ENCODE measurements at regions not wholly inside any gene's neighbourhood (a gene's known extent, or its start where the extent isn't known, plus 50 kb on each side); places are given as distances from the start of the nearest gene placed in this dataset.

DNA sequence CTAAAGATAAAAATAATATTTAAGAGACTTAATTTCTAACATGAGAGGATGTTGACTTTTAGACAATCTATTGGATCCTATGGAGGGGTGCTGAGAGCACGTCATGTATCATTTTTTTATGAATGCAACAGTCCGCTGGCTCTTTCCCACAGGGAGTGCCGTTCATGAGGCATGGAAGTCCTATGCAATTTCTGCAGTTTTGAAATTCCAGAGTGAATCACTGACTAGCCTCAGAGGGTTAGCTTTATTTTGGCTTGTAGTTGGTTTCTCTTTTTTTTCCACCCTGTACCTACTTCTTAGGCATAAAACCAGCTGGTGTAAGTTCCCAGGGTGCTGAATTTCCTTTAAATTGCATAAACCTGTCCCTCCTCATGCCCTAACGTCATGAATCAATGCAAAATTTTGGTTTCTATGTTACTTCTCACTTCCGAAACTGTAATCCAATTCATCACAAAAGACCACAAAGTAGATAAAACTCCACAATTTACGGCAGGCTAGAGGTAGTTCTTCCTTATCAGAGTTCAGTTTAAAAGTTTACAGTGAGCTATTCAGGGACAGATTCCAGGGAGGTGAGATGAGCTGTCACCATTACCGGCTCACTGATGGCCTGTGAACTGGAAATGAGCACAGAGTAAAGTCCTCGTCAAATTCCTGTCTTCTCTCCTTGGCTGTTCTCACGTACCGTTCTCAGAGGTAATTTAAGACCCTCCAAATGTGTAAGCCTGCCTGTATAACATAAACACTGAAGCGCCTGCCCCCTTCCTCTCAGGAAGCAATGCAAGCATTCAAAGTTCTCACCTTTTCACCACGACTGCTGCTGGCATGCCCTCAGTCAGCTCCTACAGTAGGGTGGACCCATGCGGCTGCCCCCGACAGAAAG, 216.6 kb upstream of the SLC10A2 start:
- TF ChIP-seq, protein P1, sequence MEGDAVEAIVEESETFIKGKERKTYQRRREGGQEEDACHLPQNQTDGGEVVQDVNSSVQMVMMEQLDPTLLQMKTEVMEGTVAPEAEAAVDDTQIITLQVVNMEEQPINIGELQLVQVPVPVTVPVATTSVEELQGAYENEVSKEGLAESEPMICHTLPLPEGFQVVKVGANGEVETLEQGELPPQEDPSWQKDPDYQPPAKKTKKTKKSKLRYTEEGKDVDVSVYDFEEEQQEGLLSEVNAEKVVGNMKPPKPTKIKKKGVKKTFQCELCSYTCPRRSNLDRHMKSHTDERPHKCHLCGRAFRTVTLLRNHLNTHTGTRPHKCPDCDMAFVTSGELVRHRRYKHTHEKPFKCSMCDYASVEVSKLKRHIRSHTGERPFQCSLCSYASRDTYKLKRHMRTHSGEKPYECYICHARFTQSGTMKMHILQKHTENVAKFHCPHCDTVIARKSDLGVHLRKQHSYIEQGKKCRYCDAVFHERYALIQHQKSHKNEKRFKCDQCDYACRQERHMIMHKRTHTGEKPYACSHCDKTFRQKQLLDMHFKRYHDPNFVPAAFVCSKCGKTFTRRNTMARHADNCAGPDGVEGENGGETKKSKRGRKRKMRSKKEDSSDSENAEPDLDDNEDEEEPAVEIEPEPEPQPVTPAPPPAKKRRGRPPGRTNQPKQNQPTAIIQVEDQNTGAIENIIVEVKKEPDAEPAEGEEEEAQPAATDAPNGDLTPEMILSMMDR (conservative IDR thresholded peaks at IDR 0.05; ENCODE audit: low read length), result no peak
- no peak for TF ChIP-seq EZH2phosphoT487 (IDR thresholded peaks at IDR 0.05; ENCODE audit: borderline replicate concordance, low read depth, low read length)
- DNase-seq (ENCODE audit: low spot score), result no peak
- Histone ChIP-seq H3K27ac (ENCODE audit: low read depth, low read length, poor library complexity, severe bottlenecking) (no peak overlapping the region), H3K9me3 (ENCODE audit: low read length) (no peaks in the 10 kb centered on the region), H3K79me2 (ENCODE audit: insufficient read depth, low read depth, low read length) (no peaks in the 10 kb centered on the region), H3K4me2 (ENCODE audit: low read length) (no peak overlapping the region), H3K9me2 (ENCODE audit: insufficient read depth, low read length) (no peaks in the 10 kb centered on the region), H3K4me3 (ENCODE audit: low read depth, low read length, poor library complexity, severe bottlenecking) (no peak overlapping the region), H3K4me1 (ENCODE audit: insufficient read depth, low read length, poor library complexity, severe bottlenecking) (no peaks in the 10 kb centered on the region), H2AFZ (ENCODE audit: low read length) (no peak overlapping the region), H3K36me3 (ENCODE audit: insufficient read depth, low read length) (no peaks in the 10 kb centered on the region), H4K20me1 (ENCODE audit: insufficient read depth, low read length) (no peaks in the 10 kb centered on the region)
- intact Hi-C loops (cut with micrococcal nuclease; ENCODE audit: unreplicated experiment), result no loop called here
- POLR2A ChIA-PET, result no interaction called here
- CTCF ChIA-PET (ENCODE audit: unreplicated experiment), result no interaction called here
- no TSS peak for BruUV-seq (replicated peaks)

DNA sequence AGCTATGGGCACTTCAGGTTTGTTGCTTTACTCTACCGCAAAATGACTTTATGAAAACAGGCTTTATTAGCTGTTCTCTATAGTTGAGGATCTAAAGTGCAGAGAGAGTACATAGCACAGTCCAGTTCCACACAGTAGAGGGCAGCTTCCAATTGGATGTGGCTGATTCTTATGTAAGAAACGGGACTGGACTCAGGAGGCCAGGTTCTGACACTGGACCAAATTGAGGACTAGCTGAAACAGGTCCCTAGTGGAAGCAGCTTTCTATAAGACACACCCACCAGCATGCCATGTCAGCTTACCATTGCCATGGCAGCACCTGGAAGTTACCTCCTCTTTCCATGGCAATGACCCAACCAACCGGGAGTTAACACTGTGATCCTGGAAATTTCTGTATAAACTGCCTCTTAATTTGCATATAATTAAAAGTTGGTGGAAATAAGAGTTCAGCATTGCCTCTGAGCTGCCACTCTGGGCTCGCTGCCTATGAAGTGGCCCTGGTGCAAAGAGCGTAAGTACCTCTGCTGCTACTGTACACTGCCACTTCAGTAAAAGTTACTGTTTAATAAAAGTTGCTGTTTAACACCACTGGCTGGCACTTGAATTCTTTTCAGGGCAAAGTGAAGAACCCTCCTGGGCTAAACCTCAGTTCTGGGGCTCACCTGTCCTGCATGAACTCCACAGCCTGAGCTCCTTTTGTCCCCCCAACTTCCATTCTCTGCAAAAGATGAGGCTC, 211.9 kb upstream of the SLC10A2 start:
- DNase-seq (ENCODE audit: low spot score), result no peak
- Histone ChIP-seq H3K9me3 (ENCODE audit: low read length) (no peaks in the 10 kb centered on the region), H3K9me2 (ENCODE audit: insufficient read depth, low read length) (no peaks in the 10 kb centered on the region), H4K20me1 (ENCODE audit: insufficient read depth, low read length) (no peaks in the 10 kb centered on the region), H3K4me1 (ENCODE audit: insufficient read depth, low read length, poor library complexity, severe bottlenecking) (no peaks in the 10 kb centered on the region), H2AFZ (ENCODE audit: low read length) (no peak overlapping the region), H3K79me2 (ENCODE audit: insufficient read depth, low read depth, low read length) (no peaks in the 10 kb centered on the region), H3K4me3 (ENCODE audit: low read depth, low read length, poor library complexity, severe bottlenecking) (no peak overlapping the region), H3K36me3 (ENCODE audit: insufficient read depth, low read length) (no peaks in the 10 kb centered on the region), H3K27ac (ENCODE audit: low read depth, low read length, poor library complexity, severe bottlenecking) (no peak overlapping the region), H3K4me2 (ENCODE audit: low read length) (no peak overlapping the region)
- TF ChIP-seq, protein P1 (conservative IDR thresholded peaks at IDR 0.05; ENCODE audit: low read length), result no peak
- TF ChIP-seq EZH2phosphoT487 (IDR thresholded peaks at IDR 0.05; ENCODE audit: borderline replicate concordance, low read depth, low read length), result no peak
- CTCF ChIA-PET (ENCODE audit: unreplicated experiment), result no interaction called here
- intact Hi-C loops (cut with micrococcal nuclease; ENCODE audit: unreplicated experiment), result no loop called here
- POLR2A ChIA-PET, result interaction anchor here (0.6 kb wide), 1 partner anchor 72 kb away, joined by 3 read pairs; no protein-coding TSS in a partner anchor
- no TSS peak for BruUV-seq (replicated peaks)

Measured in OCI-LY7 (cell line).